HG03378 (cell line): ENCODE measurements at regions not wholly inside any gene's neighbourhood (a gene's known extent, or its start where the extent isn't known, plus 50 kb on each side); places are given as distances from the start of the nearest gene placed in this dataset.

Experiments
- ATAC-seq: cut with Tn5 transposase; IDR thresholded peaks from one replicate; pipeline ENCODE4 v1.9.1; 2021; ENCODE audit warnings: mild to moderate bottlenecking, moderate library complexity; ENCODE audit not compliant: unreplicated experiment

- no peak for ATAC-seq
Observed at GRCh38 chr5:103355579-103355978, 97.0 kb downstream of the MACIR start.

DNA sequence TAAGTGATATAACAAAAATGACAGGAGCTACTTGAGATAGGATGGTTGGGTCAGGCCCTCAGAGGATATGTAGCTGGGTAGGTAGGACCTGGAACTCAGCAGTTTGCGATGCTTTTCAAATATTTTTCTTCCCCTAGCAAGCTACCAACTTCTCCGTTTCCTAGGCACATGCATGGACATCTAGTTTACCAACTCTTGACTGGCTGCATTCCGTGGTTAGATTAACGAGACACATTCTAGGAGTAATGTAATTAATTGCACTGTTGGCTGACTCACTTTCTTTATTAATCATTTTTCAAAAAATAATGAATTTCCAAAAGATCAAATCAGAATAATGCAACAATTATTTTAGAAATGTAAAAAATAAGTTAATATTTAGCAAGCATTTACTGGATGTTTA lies 95.9 kb downstream of the MACIR start:
- ATAC-seq = no peak

- ATAC-seq = no peak
Observed at GRCh38 chr5:103353581-103353980, 95.0 kb downstream of the MACIR start.

DNA sequence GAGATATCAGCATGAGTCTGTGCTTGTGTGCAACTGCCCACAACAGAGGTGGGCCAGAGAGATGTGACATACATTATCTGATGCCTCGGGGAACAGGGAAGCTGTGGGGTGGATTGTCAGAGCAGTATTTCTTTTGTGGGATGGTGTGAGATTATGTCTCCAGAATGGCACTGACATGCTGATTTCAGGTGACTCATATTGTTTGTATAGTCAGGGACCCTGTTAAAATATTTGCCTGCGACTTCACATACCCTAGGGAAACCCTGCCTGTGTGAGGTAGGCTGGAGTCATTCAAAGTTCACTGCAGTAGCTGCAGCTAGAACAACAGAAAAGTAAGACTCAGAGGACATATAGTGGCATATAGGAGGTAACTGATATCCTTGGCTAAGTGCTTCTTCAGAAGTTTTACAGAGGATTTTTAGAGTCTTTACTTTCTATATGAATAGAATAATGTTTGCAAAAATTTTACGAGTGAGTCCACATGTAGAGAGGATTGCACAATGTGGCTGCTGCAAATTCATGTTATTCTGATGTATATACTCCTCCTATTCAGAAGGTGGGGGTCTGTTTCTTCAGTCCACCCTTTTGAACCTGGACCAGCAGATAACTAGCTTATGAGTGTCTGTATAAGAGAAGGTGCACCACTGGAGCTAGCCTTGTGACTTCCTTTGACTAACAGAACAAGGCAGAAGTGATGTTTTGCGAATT lies 89.3 kb downstream of the MACIR start:
- no peak for ATAC-seq

- no peak for ATAC-seq
Observed at GRCh38 chr5:103346162-103346748, 87.7 kb downstream of the MACIR start.

DNA sequence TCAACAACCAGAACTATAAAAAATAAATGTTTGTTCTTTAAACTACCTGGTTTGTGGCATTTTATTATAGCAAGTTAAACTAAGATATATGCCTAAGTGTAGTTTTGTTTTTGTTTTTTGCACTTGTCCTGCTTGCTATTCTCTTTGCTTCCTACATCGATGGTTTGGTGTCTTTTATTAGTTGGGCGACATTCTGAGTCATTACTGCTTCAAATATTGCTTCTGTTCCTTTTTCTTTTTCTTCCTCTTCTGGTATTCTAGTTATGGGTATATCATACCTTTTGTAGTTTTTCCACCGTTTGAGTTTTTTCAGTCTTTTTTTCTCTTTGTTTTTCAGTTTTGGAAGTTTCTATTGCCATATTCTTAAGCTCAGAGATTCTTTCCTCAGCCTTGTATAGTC lies 86.9 kb downstream of the MACIR start:
- no peak for ATAC-seq

GRCh38 chr5:103340717-103341388 lies 82.3 kb downstream of the MACIR start:
- ATAC-seq = peak; percentile 100

DNA sequence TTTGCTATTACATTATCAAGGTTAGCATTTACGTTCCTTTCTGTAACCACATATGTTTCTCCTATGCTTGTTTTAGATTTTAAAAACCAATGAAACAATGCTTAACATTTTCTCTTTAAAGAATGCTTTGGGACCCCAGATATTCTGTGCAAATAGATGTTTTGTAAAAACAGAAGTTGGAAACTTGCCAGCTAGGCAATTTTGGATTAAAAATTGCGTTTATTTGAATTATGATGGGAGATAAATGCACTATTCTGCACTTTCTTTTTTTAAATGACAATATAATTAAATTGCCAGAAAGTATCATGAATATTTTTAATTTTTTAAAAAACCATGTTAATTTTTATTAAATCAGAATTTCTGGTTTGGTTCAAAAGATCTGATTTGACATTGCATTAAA lies 81.6 kb downstream of the MACIR start:
- no peak for ATAC-seq

DNA sequence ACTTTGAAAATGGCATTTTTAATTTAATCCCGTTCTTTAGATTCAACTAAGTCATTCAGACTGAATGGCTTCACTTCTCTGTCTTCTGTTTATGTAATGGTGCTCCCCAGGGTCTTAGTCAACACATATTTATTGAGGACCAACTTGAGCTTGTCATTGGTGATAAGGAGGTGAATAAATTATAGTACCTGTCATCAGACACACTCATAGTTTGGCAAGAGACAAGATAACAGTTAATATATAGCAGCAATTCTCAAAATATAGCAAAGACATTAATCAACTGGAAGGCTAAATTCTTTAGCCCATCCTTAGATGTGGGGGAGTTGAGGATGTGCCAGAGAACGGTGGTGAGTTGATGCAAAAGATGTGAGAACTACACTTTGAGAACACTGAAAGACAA lies 78.4 kb downstream of the MACIR start:
- no peak for ATAC-seq

- no peak for ATAC-seq
Observed at GRCh38 chr5:103333376-103333775, 74.8 kb downstream of the MACIR start.

DNA sequence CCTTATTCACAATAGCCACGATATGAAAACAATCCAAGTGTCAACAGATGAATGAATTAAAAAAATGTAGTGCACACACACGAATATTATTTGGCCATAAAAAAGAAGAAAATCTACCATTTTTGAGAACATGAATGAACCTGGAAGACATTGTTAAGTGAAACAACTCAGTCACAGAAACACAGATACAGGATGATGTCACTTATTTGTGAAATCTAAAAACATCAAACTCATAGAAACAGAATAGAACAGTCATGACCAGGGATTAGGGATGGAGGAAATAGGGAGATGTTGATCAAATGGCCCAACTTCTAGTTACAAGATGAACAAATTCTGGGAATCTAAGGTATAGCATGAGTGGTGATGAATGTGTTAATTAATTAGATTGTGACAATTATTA lies 72.3 kb downstream of the MACIR start:
- no peak for ATAC-seq
